IMR-90 (cell line): ENCODE measurements at regions not wholly inside any gene's neighbourhood (a gene's known extent, or its start where the extent isn't known, plus 50 kb on each side); places are given as distances from the start of the nearest gene placed in this dataset.

ENCODE experiments used
- BHLHE40 ChIP-seq: fragments of 150-350 bp; IDR thresholded peaks from 2 replicates; pipeline ENCODE4 v1.6.1; 2016; ENCODE audit warnings: mild to moderate bottlenecking, low read depth, low read length
- CEBPB ChIP-seq: IDR thresholded peaks from 2 replicates; pipeline ENCODE4 v1.6.1; 2012; ENCODE audit warnings: low read depth, low read length, improper control_type of control experiment
- CTCF ChIP-seq: conservative IDR thresholded peaks from 2 replicates; pipeline ENCODE4 v1.5.1; 2012; ENCODE audit warnings: mild to moderate bottlenecking, low read depth, low read length, improper control_type of control experiment
- ELK1 ChIP-seq: fragments of 150-350 bp; IDR thresholded peaks from 2 replicates; pipeline ENCODE4 v1.6.1; 2016; ENCODE audit warnings: low read depth, mild to moderate bottlenecking, low read length, moderate library complexity, borderline replicate concordance
- MAFK ChIP-seq: IDR thresholded peaks from 2 replicates; pipeline ENCODE4 v1.6.1; 2012; ENCODE audit warnings: low read depth, low read length, improper control_type of control experiment
- POLR2A ChIP-seq: IDR thresholded peaks from 2 replicates; pipeline ENCODE4 v1.6.1; 2012; ENCODE audit warnings: mild to moderate bottlenecking, low read depth, low read length
- USF2 ChIP-seq: fragments of 150-350 bp; IDR thresholded peaks from 2 replicates; pipeline ENCODE4 v1.6.1; 2017; ENCODE audit warnings: mild to moderate bottlenecking, antibody characterized with exemption, low read length, low read depth

GRCh38 chr3:146368882-146369523 is 100.4 kb downstream of the PLSCR2 start:
- no peak for TF ChIP-seq CTCF
- TF ChIP-seq POLR2A, result no peak
- TF ChIP-seq CEBPB, result no peak
- TF ChIP-seq USF2, result no peak
- no peak for TF ChIP-seq MAFK
- TF ChIP-seq ELK1, result no peak
- no peak for TF ChIP-seq BHLHE40
